BLaER1 treated with 17β-estradiol and CSF1 and Interleukin-3, amounts not matched to agents 10 nM and 100 nM (cell line): ENCODE measurements at regions not wholly inside any gene's neighbourhood (a gene's known extent, or its start where the extent isn't known, plus 50 kb on each side); places are given as distances from the start of the nearest gene placed in this dataset.

Experiments used
- H3K27ac ChIP-seq, 11 experiments: shearing (Covaris generic); formaldehyde crosslinking; 2 replicates each; pipeline ENCODE4 v1.8.1; 2022
- H3K27me3 ChIP-seq, 11 experiments: shearing (Covaris generic); formaldehyde crosslinking; 2 replicates each; pipeline ENCODE4 v1.8.1; 2022
- H3K36me3 ChIP-seq, 11 experiments: shearing (Covaris generic); formaldehyde crosslinking; 2 replicates each; pipeline ENCODE4 v1.8.1; 2022
- H3K4me1 ChIP-seq, 10 experiments: shearing (Covaris generic); formaldehyde crosslinking; 2 replicates each; pipeline ENCODE4 v1.8.1; 2022
- H3K4me2 ChIP-seq, 11 experiments: shearing (Covaris generic); formaldehyde crosslinking; 2 replicates each; pipeline ENCODE4 v1.8.1; 2022
- H3K4me3 ChIP-seq, 10 experiments: shearing (Covaris generic); formaldehyde crosslinking; 2 replicates each; pipeline ENCODE4 v1.8.1; 2022
- H3K9ac ChIP-seq, 11 experiments: shearing (Covaris generic); formaldehyde crosslinking; 2 replicates each; pipeline ENCODE4 v1.8.1; 2022
- H3K9me3 ChIP-seq, 11 experiments: shearing (Covaris generic); formaldehyde crosslinking; replicated peaks in 1 of 11; 2 replicates each; pipeline ENCODE4 v1.8.1; 2022
- H4K20me1 ChIP-seq, 11 experiments: shearing (Covaris generic); formaldehyde crosslinking; 2 replicates each; pipeline ENCODE4 v1.8.1; 2022
- Cebpa-rat ChIP-seq, 11 experiments: shearing (Covaris generic); IDR thresholded peaks; 2 replicates each; pipeline ENCODE4 v1.8.1; 2022

- Histone ChIP-seq H3K4me3 (no peak overlapping the region), H3K27me3 (no peaks in the 10 kb centered on the region), H3K27ac (no peak overlapping the region), H3K4me1 (no peaks in the 10 kb centered on the region), H3K36me3 (no peaks in the 10 kb centered on the region), H3K9me3 (no peaks in the 10 kb centered on the region), H3K9ac (no peak overlapping the region), H3K4me2 (no peak overlapping the region), H4K20me1 (no peaks in the 10 kb centered on the region)
- TF ChIP-seq Cebpa-rat (IDR thresholded peaks at IDR 0.05) = no peak
Measured at GRCh38 chr4:60013464-60014184, 1186.5 kb upstream of the ADGRL3 start.

- TF ChIP-seq Cebpa-rat (IDR thresholded peaks at IDR 0.05) = no peak
- H3K9me3 ChIP-seq = no peaks in the 10 kb centered on the region
Measured at GRCh38 chr4:60016971-60017370, 1183.2 kb upstream of the ADGRL3 start.

GRCh38 chr4:60019180-60019579 lies 1180.9 kb upstream of the ADGRL3 start:
- TF ChIP-seq Cebpa-rat (IDR thresholded peaks at IDR 0.05) = no peak
- Histone ChIP-seq H3K27me3 (no peaks in the 10 kb centered on the region), H3K36me3 (no peaks in the 10 kb centered on the region), H3K4me1 (no peaks in the 10 kb centered on the region), H3K27ac (no peak overlapping the region), H3K9me3 (no peaks in the 10 kb centered on the region), H3K4me2 (no peak overlapping the region), H3K4me3 (no peak overlapping the region), H4K20me1 (no peaks in the 10 kb centered on the region), H3K9ac (no peak overlapping the region)

More at GRCh38 chr4:60016971-60017370, 1183.2 kb upstream of the ADGRL3 start:
- Histone ChIP-seq H4K20me1 (no peaks in the 10 kb centered on the region), H3K36me3 (no peaks in the 10 kb centered on the region), H3K4me3 (no peak overlapping the region), H3K4me1 (no peaks in the 10 kb centered on the region), H3K4me2 (no peak overlapping the region), H3K9ac (no peak overlapping the region), H3K27me3 (no peaks in the 10 kb centered on the region), H3K27ac (no peak overlapping the region)

- Histone ChIP-seq H3K9me3 (no peaks in the 10 kb centered on the region), H4K20me1 (no peaks in the 10 kb centered on the region), H3K27ac (no peak overlapping the region), H3K4me3 (no peak overlapping the region), H3K36me3 (no peaks in the 10 kb centered on the region), H3K27me3 (no peaks in the 10 kb centered on the region), H3K9ac (no peak overlapping the region), H3K4me1 (no peaks in the 10 kb centered on the region), H3K4me2 (no peak overlapping the region)
- no peak for TF ChIP-seq Cebpa-rat (IDR thresholded peaks at IDR 0.05)
Measured at GRCh38 chr4:60019946-60020345, 1180.2 kb upstream of the ADGRL3 start.

- no peaks in the 10 kb centered on the region for H3K4me1 ChIP-seq
Measured at GRCh38 chr4:60020389-60020788, 1179.7 kb upstream of the ADGRL3 start.

GRCh38 chr4:60033826-60034225 lies 1166.3 kb upstream of the ADGRL3 start:
- H3K36me3 ChIP-seq = no peaks in the 10 kb centered on the region
- TF ChIP-seq Cebpa-rat (IDR thresholded peaks at IDR 0.05) = no peak
- H3K27me3 ChIP-seq = no peaks in the 10 kb centered on the region
- H3K4me2 ChIP-seq = no peak overlapping the region
- H3K4me3 ChIP-seq = no peak overlapping the region
- no peaks in the 10 kb centered on the region; a peak in 1 of 20 replicates for H3K4me1 ChIP-seq
- no peak overlapping the region for H3K9ac ChIP-seq
- H3K9me3 ChIP-seq = no peaks in the 10 kb centered on the region
- H4K20me1 ChIP-seq = no peaks in the 10 kb centered on the region
- no peak overlapping the region for H3K27ac ChIP-seq

More at GRCh38 chr4:60020389-60020788, 1179.7 kb upstream of the ADGRL3 start:
- Histone ChIP-seq H4K20me1 (no peaks in the 10 kb centered on the region), H3K9ac (no peak overlapping the region), H3K4me3 (no peak overlapping the region), H3K27ac (no peak overlapping the region), H3K27me3 (no peaks in the 10 kb centered on the region), H3K9me3 (no peaks in the 10 kb centered on the region), H3K4me2 (no peak overlapping the region), H3K36me3 (no peaks in the 10 kb centered on the region)
- TF ChIP-seq Cebpa-rat (IDR thresholded peaks at IDR 0.05) = no peak

GRCh38 chr4:60034361-60034760 lies 1165.8 kb upstream of the ADGRL3 start:
- Histone ChIP-seq H3K27me3 (no peaks in the 10 kb centered on the region), H3K4me1 (no peaks in the 10 kb centered on the region; a peak in 1 of 20 replicates), H3K9ac (no peak overlapping the region), H3K4me2 (no peak overlapping the region), H3K9me3 (no peaks in the 10 kb centered on the region), H3K27ac (no peak overlapping the region), H3K4me3 (no peak overlapping the region), H4K20me1 (no peaks in the 10 kb centered on the region), H3K36me3 (no peaks in the 10 kb centered on the region)
- TF ChIP-seq Cebpa-rat (IDR thresholded peaks at IDR 0.05) = no peak

- Histone ChIP-seq H3K4me2 (no peak overlapping the region), H3K27ac (no peak overlapping the region), H3K27me3 (no peaks in the 10 kb centered on the region), H3K36me3 (no peaks in the 10 kb centered on the region), H4K20me1 (no peaks in the 10 kb centered on the region), H3K9me3 (peaks cover 14 to 24% (median 16%) of the 10 kb centered on the region in 11 experiments; a peak in 20 of 22 replicates), H3K4me3 (no peak overlapping the region), H3K9ac (no peak overlapping the region), H3K4me1 (no peaks in the 10 kb centered on the region)
- TF ChIP-seq Cebpa-rat (IDR thresholded peaks at IDR 0.05) = no peak
Measured at GRCh38 chr4:60039908-60040307, 1160.2 kb upstream of the ADGRL3 start.

GRCh38 chr4:60042231-60042652 lies 1157.9 kb upstream of the ADGRL3 start:
- no peaks in the 10 kb centered on the region for H3K36me3 ChIP-seq
- H3K9ac ChIP-seq = no peak overlapping the region
- TF ChIP-seq Cebpa-rat (IDR thresholded peaks at IDR 0.05) = no peak
- H3K27me3 ChIP-seq = no peaks in the 10 kb centered on the region
- no peak overlapping the region for H3K4me2 ChIP-seq
- H3K4me3 ChIP-seq = no peak overlapping the region
- H4K20me1 ChIP-seq = no peaks in the 10 kb centered on the region
- H3K27ac ChIP-seq = no peak overlapping the region
- peaks cover 14 to 24% (median 16%) of the 10 kb centered on the region in 11 experiments; a peak in 20 of 22 replicates for H3K9me3 ChIP-seq
- H3K4me1 ChIP-seq = no peaks in the 10 kb centered on the region

- Histone ChIP-seq H3K9ac (no peak overlapping the region), H3K36me3 (no peaks in the 10 kb centered on the region), H3K4me1 (no peaks in the 10 kb centered on the region), H3K9me3 (peaks cover 14 to 24% (median 16%) of the 10 kb centered on the region in 11 experiments; a peak in 20 of 22 replicates), H3K4me3 (no peak overlapping the region), H4K20me1 (no peaks in the 10 kb centered on the region), H3K27me3 (no peaks in the 10 kb centered on the region), H3K4me2 (no peak overlapping the region), H3K27ac (no peak overlapping the region)
- no peak for TF ChIP-seq Cebpa-rat (IDR thresholded peaks at IDR 0.05)
Measured at GRCh38 chr4:60042941-60043340, 1157.2 kb upstream of the ADGRL3 start.
